Mesenchymal stem cell (in vitro differentiated cells and primary cell): ENCODE measurements at regions not wholly inside any gene's neighbourhood (a gene's known extent, or its start where the extent isn't known, plus 50 kb on each side); places are given as distances from the start of the nearest gene placed in this dataset.

Experiments used
- DNase-seq: peaks from one replicate; pipeline ENCODE4 v3.0.0-alpha.2; 2013
- H2AFZ ChIP-seq: one replicate; pipeline ENCODE4 v1.6.1; 2013; ENCODE audit warnings: low read depth, mild to moderate bottlenecking, control low read depth, inconsistent platforms, low read length, moderate library complexity
- H2AK5ac ChIP-seq: 2 replicates; pipeline ENCODE4 v1.6.1; 2013; ENCODE audit warnings: low read length, moderate library complexity, mild to moderate bottlenecking, inconsistent platforms; ENCODE audit not compliant: severe bottlenecking
- H2BK120ac ChIP-seq: one replicate; pipeline ENCODE4 v1.6.1; 2013; ENCODE audit warnings: low read depth, mild to moderate bottlenecking, inconsistent platforms, low read length, moderate library complexity
- H2BK12ac ChIP-seq, 2 experiments: one replicate each; pipeline ENCODE4 v1.6.1; 2013; ENCODE audit warnings: inconsistent platforms in 2 of 2, low read length in 2 of 2, mild to moderate bottlenecking in 2 of 2, moderate library complexity in 2 of 2, control low read depth in 1 of 2
- H2BK15ac ChIP-seq: one replicate; pipeline ENCODE4 v1.6.1; 2013; ENCODE audit warnings: mild to moderate bottlenecking, low read depth, inconsistent platforms; ENCODE audit not compliant: poor library complexity, severe bottlenecking
- H2BK5ac ChIP-seq: 2 replicates; pipeline ENCODE4 v1.6.1; 2013; ENCODE audit warnings: low read depth, mild to moderate bottlenecking, low read length, control low read depth, inconsistent platforms; ENCODE audit not compliant: poor library complexity, severe bottlenecking
- H3K14ac ChIP-seq, 2 experiments: one replicate each; pipeline ENCODE4 v1.6.1; 2013; ENCODE audit warnings: inconsistent platforms in 2 of 2, low read length in 2 of 2, control low read depth in 1 of 2, mild to moderate bottlenecking in 1 of 2, moderate library complexity in 1 of 2
- H3K18ac ChIP-seq, 2 experiments: one replicate each; pipeline ENCODE4 v1.6.1; 2013; ENCODE audit warnings: inconsistent platforms in 2 of 2, low read length in 2 of 2, control low read depth in 1 of 2, low read depth in 1 of 2, mild to moderate bottlenecking in 1 of 2
- H3K23ac ChIP-seq, 2 experiments: one replicate each; pipeline ENCODE4 v1.6.1; 2013; ENCODE audit warnings: inconsistent platforms in 2 of 2, low read length in 2 of 2, mild to moderate bottlenecking in 2 of 2, moderate library complexity in 2 of 2, control low read depth in 1 of 2
- H3K27ac ChIP-seq: 2 replicates; pipeline ENCODE4 v1.5.1; 2013; ENCODE audit warnings: mild to moderate bottlenecking, moderate library complexity, low read length, control low read depth, inconsistent platforms; ENCODE audit not compliant: poor library complexity, severe bottlenecking
- H3K27me3 ChIP-seq, 2 experiments: 2 replicates each; pipeline versions ENCODE4 v1.6.1 to v1.7.0; 2013; ENCODE audit warnings: low read length in 2 of 2, mild to moderate bottlenecking in 2 of 2, moderate library complexity in 2 of 2, control low read depth in 1 of 2, inconsistent platforms in 1 of 2; ENCODE audit not compliant: control insufficient read depth in 1 of 2, insufficient read depth in 1 of 2
- H3K36me3 ChIP-seq, 2 experiments: 2 replicates each; pipeline versions ENCODE4 v1.6.1 to v1.7.0; 2013; ENCODE audit warnings: low read length in 2 of 2, control low read depth in 1 of 2, inconsistent platforms in 1 of 2, low read depth in 1 of 2, mild to moderate bottlenecking in 1 of 2; ENCODE audit not compliant: insufficient read depth in 2 of 2, control insufficient read depth in 1 of 2
- H3K4ac ChIP-seq, 2 experiments: one replicate each; pipeline ENCODE4 v1.6.1; 2013; ENCODE audit warnings: inconsistent platforms in 2 of 2, low read length in 2 of 2, mild to moderate bottlenecking in 2 of 2, moderate library complexity in 2 of 2, control low read depth in 1 of 2, low read depth in 1 of 2
- H3K4me1 ChIP-seq: 2 replicates; pipeline ENCODE4 v1.6.1; 2013; ENCODE audit warnings: low read depth, low read length, control low read depth; ENCODE audit not compliant: control insufficient read depth, insufficient read depth
- H3K4me2 ChIP-seq: 2 replicates; pipeline ENCODE4 v1.6.1; 2013; ENCODE audit warnings: low read length, mild to moderate bottlenecking, inconsistent platforms; ENCODE audit not compliant: poor library complexity, severe bottlenecking
- H3K4me3 ChIP-seq, 2 experiments: 2 replicates each; pipeline versions ENCODE4 v1.5.1 to v1.7.0; 2013; ENCODE audit warnings: low read length in 2 of 2, mild to moderate bottlenecking in 2 of 2, control low read depth in 1 of 2, low read depth in 1 of 2; ENCODE audit not compliant: insufficient read depth in 1 of 2
- H3K79me1 ChIP-seq: replicated peaks from 2 replicates; pipeline ENCODE4 v1.6.1; 2013; ENCODE audit warnings: mild to moderate bottlenecking, control low read depth, low read length, inconsistent platforms; ENCODE audit not compliant: poor library complexity, severe bottlenecking
- H3K9ac ChIP-seq: 2 replicates; pipeline ENCODE4 v1.7.0; 2013; ENCODE audit warnings: mild to moderate bottlenecking, low read length, moderate library complexity
- H3K9me3 ChIP-seq: 2 replicates; pipeline ENCODE4 v1.7.0; 2013; ENCODE audit warnings: mild to moderate bottlenecking, low read length; ENCODE audit not compliant: control insufficient read depth
- H4K8ac ChIP-seq: one replicate; pipeline ENCODE4 v1.6.1; 2013; ENCODE audit warnings: inconsistent platforms, mild to moderate bottlenecking, low read length, moderate library complexity
- H4K91ac ChIP-seq: one replicate; pipeline ENCODE4 v1.6.1; 2013; ENCODE audit warnings: mild to moderate bottlenecking, low read length, inconsistent platforms
- WGBS: methylation state at CpG from one replicate; pipeline ENCODE4 v1.1.7; 2013; ENCODE audit warnings: mixed read lengths; 5-methylcytosine and 5-hydroxymethylcytosine counted together

- DNase-seq, result no peak
- H2BK12ac ChIP-seq, result no peak overlapping the region
- no peak overlapping the region for H3K14ac ChIP-seq
- no peak overlapping the region for H3K18ac ChIP-seq
- H3K4me1 ChIP-seq, result no peaks in the 10 kb centered on the region
- H3K23ac ChIP-seq, result no peak overlapping the region
- H3K4me2 ChIP-seq, result no peak overlapping the region
- H4K8ac ChIP-seq, result no peak overlapping the region
- no peaks in the 10 kb centered on the region for H3K79me1 ChIP-seq
- H2BK120ac ChIP-seq, result no peak overlapping the region
- no peak overlapping the region for H2AFZ ChIP-seq
- no peak overlapping the region for H3K27ac ChIP-seq
- WGBS, result 58% methylated on average over 3 of the region's 3 CpGs
- H3K4ac ChIP-seq, result no peak overlapping the region
- H3K27me3 ChIP-seq, result no peaks in the 10 kb centered on the region
- H4K91ac ChIP-seq, result no peak overlapping the region
- H3K4me3 ChIP-seq, result no peak overlapping the region
- H2AK5ac ChIP-seq, result no peak overlapping the region
- no peak overlapping the region for H2BK5ac ChIP-seq
- H2BK15ac ChIP-seq, result no peak overlapping the region
- no peak overlapping the region for H3K9ac ChIP-seq
- no peaks in the 10 kb centered on the region for H3K36me3 ChIP-seq
- peaks cover 18% of the 10 kb centered on the region for H3K9me3 ChIP-seq
These were observed 412.3 kb downstream of the OXSM start for GRCh38 chr3:26202169-26202568.

DNA sequence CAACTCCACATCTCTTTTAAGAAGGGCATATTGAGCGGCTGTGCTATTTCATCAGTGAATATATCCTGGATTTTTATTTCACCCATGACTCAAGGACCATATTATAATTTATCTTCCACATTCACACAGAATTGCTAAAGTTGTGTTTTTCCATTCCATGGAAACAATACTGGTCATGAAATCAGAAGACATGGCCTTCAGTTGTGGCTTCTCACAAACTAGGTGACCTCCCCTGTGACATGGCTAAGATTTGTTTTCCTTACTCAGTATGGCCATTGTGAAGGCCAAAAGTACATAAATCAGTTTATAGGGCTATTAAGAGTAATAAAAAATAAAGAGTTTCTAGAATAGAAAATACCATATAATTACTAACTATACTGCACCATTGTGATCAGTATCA, 415.6 kb downstream of the OXSM start:
- Histone ChIP-seq H4K91ac (no peak overlapping the region), H2BK120ac (no peak overlapping the region), H3K36me3 (no peaks in the 10 kb centered on the region), H2BK12ac (no peak overlapping the region), H3K4me3 (no peak overlapping the region), H3K23ac (no peak overlapping the region), H2AFZ (no peak overlapping the region), H2BK5ac (no peak overlapping the region), H3K4me1 (no peaks in the 10 kb centered on the region), H3K4ac (no peak overlapping the region), H3K27me3 (no peaks in the 10 kb centered on the region), H2BK15ac (no peak overlapping the region), H3K4me2 (no peak overlapping the region), H3K18ac (no peak overlapping the region), H3K9ac (no peak overlapping the region), H2AK5ac (no peak overlapping the region), H3K27ac (no peak overlapping the region), H3K79me1 (no peaks in the 10 kb centered on the region), H4K8ac (no peak overlapping the region), H3K14ac (no peak overlapping the region), H3K9me3 (peaks cover 18% of the 10 kb centered on the region)
- 85% methylated on average over 1 of the region's 1 CpG for WGBS
- DNase-seq, result no peak

- Histone ChIP-seq H3K79me1 (no peaks in the 10 kb centered on the region), H3K4me2 (no peak overlapping the region), H3K4ac (no peak overlapping the region), H3K4me1 (no peaks in the 10 kb centered on the region), H3K9me3 (peaks cover 27% of the 10 kb centered on the region), H3K9ac (no peak overlapping the region), H2AK5ac (no peak overlapping the region), H2BK5ac (no peak overlapping the region), H2AFZ (no peak overlapping the region), H2BK15ac (no peak overlapping the region), H4K8ac (no peak overlapping the region), H3K27me3 (no peaks in the 10 kb centered on the region), H2BK12ac (no peak overlapping the region), H4K91ac (no peak overlapping the region), H3K36me3 (no peaks in the 10 kb centered on the region), H2BK120ac (no peak overlapping the region), H3K18ac (no peak overlapping the region), H3K14ac (no peak overlapping the region), H3K27ac (no peak overlapping the region), H3K23ac (no peak overlapping the region), H3K4me3 (no peak overlapping the region)
- no peak for DNase-seq
- 64% methylated on average over 4 of the region's 4 CpGs for WGBS
These were observed 414.4 kb upstream of the LRRC3B start for GRCh38 chr3:26208201-26208600.

GRCh38 chr3:26229801-26230200, 392.8 kb upstream of the LRRC3B start:
- whole genome bisulfite sequencing, result 74% methylated on average over 2 of the region's 2 CpGs
- H3K79me1 ChIP-seq, result no peaks in the 10 kb centered on the region
- H3K23ac ChIP-seq, result no peak overlapping the region
- H3K9me3 ChIP-seq, result peaks cover 19% of the 10 kb centered on the region
- no peak overlapping the region for H3K27ac ChIP-seq
- H3K4me2 ChIP-seq, result no peak overlapping the region
- H4K8ac ChIP-seq, result no peak overlapping the region
- H2BK15ac ChIP-seq, result no peak overlapping the region
- no peak overlapping the region for H2AK5ac ChIP-seq
- H2BK120ac ChIP-seq, result no peak overlapping the region
- no peak overlapping the region for H2BK12ac ChIP-seq
- no peak for DNase-seq
- H3K14ac ChIP-seq, result no peak overlapping the region
- H3K4ac ChIP-seq, result no peak overlapping the region
- no peak overlapping the region for H2AFZ ChIP-seq
- H3K9ac ChIP-seq, result no peak overlapping the region
- no peaks in the 10 kb centered on the region for H3K36me3 ChIP-seq
- H3K4me1 ChIP-seq, result no peaks in the 10 kb centered on the region
- H2BK5ac ChIP-seq, result no peak overlapping the region
- H3K4me3 ChIP-seq, result no peak overlapping the region
- no peaks in the 10 kb centered on the region for H3K27me3 ChIP-seq
- no peak overlapping the region for H3K18ac ChIP-seq
- H4K91ac ChIP-seq, result no peak overlapping the region
